Spleen (tissue), 11 donors: ENCODE measurements at regions not wholly inside any gene's neighbourhood (a gene's known extent, or its start where the extent isn't known, plus 50 kb on each side); places are given as distances from the start of the nearest gene placed in this dataset.
"Not testable (repeated sequence)": the region's sequence is repeated elsewhere in the genome, so short reads cannot be mapped to it uniquely, and the experiment has no call there.

Source experiments
- DNase-seq: peaks from one replicate; pipeline ENCODE4 v3.0.0-alpha.2; 2020
- H3K27ac ChIP-seq, 8 donors: fragments of 200-600 bp; sonication (generic) in 7 of 8; 1 replicate in 4 of 8; 2 replicates in 4 of 8; pipeline versions ENCODE4 v1.5.0 to v1.8.0; 2016 to 2021; ENCODE audit warnings: inconsistent platforms in 4 of 8, mild to moderate bottlenecking in 4 of 8, moderate library complexity in 1 of 8
- H3K27me3 ChIP-seq, 7 donors: fragments of 200-600 bp; sonication (generic) in 6 of 7; replicated peaks in 1 of 7; 1 replicate in 4 of 7; 2 replicates in 3 of 7; pipeline versions ENCODE4 v1.5.0 to v1.8.0; 2016 to 2021; ENCODE audit warnings: inconsistent platforms in 3 of 7, mild to moderate bottlenecking in 1 of 7
- H3K36me3 ChIP-seq, 6 donors: fragments of 200-600 bp; sonication (generic) in 5 of 6; 1 replicate in 4 of 6; 2 replicates in 2 of 6; pipeline versions ENCODE4 v1.5.0 to v1.8.0; 2016 to 2021; ENCODE audit warnings: inconsistent platforms in 2 of 6
- H3K4me1 ChIP-seq, 6 donors: fragments of 200-600 bp; sonication (generic) in 5 of 6; 1 replicate in 3 of 6; 2 replicates in 3 of 6; pipeline versions ENCODE4 v1.5.0 to v1.8.0; 2016 to 2021; ENCODE audit warnings: inconsistent platforms in 3 of 6
- H3K4me3 ChIP-seq, 8 donors: fragments of 200-600 bp; sonication (generic) in 7 of 8; 1 replicate in 4 of 8; 2 replicates in 4 of 8; pipeline versions ENCODE4 v1.5.0 to v1.8.0; 2016 to 2021; ENCODE audit warnings: inconsistent platforms in 4 of 8, mild to moderate bottlenecking in 4 of 8, moderate library complexity in 2 of 8
- H3K9me3 ChIP-seq, 8 donors: fragments of 200-600 bp; sonication (generic) in 7 of 8; 1 replicate in 4 of 8; 2 replicates in 4 of 8; pipeline versions ENCODE4 v1.5.0 to v1.8.0; 2016 to 2021; ENCODE audit warnings: inconsistent platforms in 4 of 8
- POLR2A ChIP-seq, 3 donors: fragments of 450-650 bp; IDR thresholded peaks; one replicate each; pipeline ENCODE4 v1.5.1; 2017; ENCODE audit warnings: antibody characterized with exemption in 3 of 3, mild to moderate bottlenecking in 1 of 3
- POLR2AphosphoS5 ChIP-seq, 3 donors: sonication (generic); formaldehyde crosslinking; IDR thresholded peaks; one replicate each; pipeline ENCODE4 v1.5.1; 2017; ENCODE audit warnings: antibody characterized with exemption in 3 of 3
- WGBS, 5 donors: extraction: QIAGEN DNeasy Blood & Tissue Kit in 3 of 5; methylation state at CpG; one replicate each; pipeline versions ENCODE4 v1.1.5 to v1.1.7; 2013 to 2018; 5-methylcytosine and 5-hydroxymethylcytosine counted together
- intact Hi-C: fragments of 100-400 bp; cut with DNase I; formaldehyde crosslinking; loops from one replicate; pipeline ENCODE4 v1.15.0; 2023; ENCODE audit warnings: low total_unique reads
- TF ChIP-seq, protein P1 (sequence below), 11 experiments: fragments of 200-600 bp in 7 of 11; fragments of 450-650 bp in 4 of 11; sonication (generic) in 4 of 11; IDR thresholded peaks in 8 of 11; conservative IDR thresholded peaks in 3 of 11; 1 replicate in 7 of 11; 2 replicates in 4 of 11; pipeline versions ENCODE4 v1.4.0 to v1.8.0; 2016 to 2021; ENCODE audit warnings: antibody characterized with exemption in 11 of 11, inconsistent platforms in 4 of 11, mild to moderate bottlenecking in 1 of 11
- donor health status: healthy with polysubstance abuse.
- donor health status: DM: no; HTN: no; CAD: no; lungs with moderate emphysema.
- donor health status: DM: no; HTN: no; CAD: no.
- donor health status: Bipolar disorder and iron deficiency.
- donor health status: healthy.
- donor health status: DM: no; HTN: no; CAD: no.
- donor health status: DM: yes; HTN: yes; CAD: no.

DNA sequence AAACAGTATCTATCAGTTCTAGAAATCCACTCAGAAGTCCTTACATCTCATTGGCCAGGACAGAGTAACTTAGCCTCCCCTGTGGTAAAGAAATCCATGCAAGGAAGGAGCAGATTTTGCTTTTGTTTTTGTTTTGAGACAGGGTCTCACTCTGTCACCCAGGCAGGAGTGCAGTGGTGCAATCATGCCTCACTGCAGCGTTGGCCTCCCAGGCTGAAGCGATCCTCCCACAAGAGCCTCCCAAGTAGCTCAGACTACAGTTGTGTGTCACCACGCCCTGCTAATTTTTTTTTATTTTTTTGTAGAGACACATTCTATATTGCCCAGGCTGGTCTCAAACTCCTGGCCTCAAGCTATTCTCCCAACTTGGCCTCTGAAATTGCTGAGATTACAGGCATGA, 185.1 kb downstream of the NRP2 start:
- no peak for DNase-seq
- Histone ChIP-seq H3K27me3 (peaks cover 0 to 9% (median 0%) of the 10 kb centered on the region in 7 donors), H3K27ac (no peak overlapping the region), H3K36me3 (no peaks in the 10 kb centered on the region), H3K9me3 (no peaks in the 10 kb centered on the region), H3K4me3 (no peak overlapping the region), H3K4me1 (no peaks in the 10 kb centered on the region)
- intact Hi-C loops: no loop called here
- WGBS, 5 donors: 75 to 94% (median 78%) methylated on average over 3 of the region's 3 CpGs
- TF ChIP-seq POLR2AphosphoS5 (IDR thresholded peaks at IDR 0.05) (no peak), POLR2A (IDR thresholded peaks at IDR 0.05) (no peak)
- TF ChIP-seq, protein P1, sequence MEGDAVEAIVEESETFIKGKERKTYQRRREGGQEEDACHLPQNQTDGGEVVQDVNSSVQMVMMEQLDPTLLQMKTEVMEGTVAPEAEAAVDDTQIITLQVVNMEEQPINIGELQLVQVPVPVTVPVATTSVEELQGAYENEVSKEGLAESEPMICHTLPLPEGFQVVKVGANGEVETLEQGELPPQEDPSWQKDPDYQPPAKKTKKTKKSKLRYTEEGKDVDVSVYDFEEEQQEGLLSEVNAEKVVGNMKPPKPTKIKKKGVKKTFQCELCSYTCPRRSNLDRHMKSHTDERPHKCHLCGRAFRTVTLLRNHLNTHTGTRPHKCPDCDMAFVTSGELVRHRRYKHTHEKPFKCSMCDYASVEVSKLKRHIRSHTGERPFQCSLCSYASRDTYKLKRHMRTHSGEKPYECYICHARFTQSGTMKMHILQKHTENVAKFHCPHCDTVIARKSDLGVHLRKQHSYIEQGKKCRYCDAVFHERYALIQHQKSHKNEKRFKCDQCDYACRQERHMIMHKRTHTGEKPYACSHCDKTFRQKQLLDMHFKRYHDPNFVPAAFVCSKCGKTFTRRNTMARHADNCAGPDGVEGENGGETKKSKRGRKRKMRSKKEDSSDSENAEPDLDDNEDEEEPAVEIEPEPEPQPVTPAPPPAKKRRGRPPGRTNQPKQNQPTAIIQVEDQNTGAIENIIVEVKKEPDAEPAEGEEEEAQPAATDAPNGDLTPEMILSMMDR (IDR thresholded peaks at IDR 0.05 in 8 of 11, conservative IDR thresholded peaks at IDR 0.05 in 3 of 11): no peak

DNA sequence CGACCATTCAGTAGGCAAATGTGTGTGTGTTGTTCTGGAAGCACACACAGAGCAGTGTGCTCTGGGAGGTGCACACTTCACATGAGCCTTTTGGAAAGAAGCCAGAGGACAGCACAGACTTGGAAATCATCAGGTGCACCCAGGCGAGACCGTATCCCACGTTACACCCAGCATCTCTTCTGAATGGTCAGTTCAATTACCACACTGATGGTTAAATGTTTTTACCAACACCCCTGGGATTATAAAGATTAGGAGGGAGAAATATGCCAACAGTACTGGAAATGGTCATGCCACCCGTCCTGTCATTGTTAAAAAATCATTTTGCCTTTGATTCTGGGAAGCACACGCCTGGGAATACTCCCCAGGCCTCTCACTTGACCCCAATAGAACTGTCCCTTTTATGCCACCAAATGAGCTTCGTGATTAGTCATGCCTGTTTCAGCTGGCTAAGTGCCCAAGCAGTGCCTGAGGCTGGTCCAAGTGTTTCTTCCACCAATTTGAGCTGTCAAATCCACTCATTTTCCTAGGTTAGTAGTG, 183.7 kb downstream of the NRP2 start:
- Histone ChIP-seq H3K27me3 (peaks cover 0 to 9% (median 0%) of the 10 kb centered on the region in 7 donors), H3K4me3 (no peak overlapping the region), H3K27ac (no peak overlapping the region), H3K9me3 (no peaks in the 10 kb centered on the region), H3K4me1 (no peaks in the 10 kb centered on the region), H3K36me3 (no peaks in the 10 kb centered on the region)
- DNase-seq: no peak
- WGBS, 5 donors: 68 to 77% (median 75%) methylated on average over 7 of the region's 7 CpGs
- TF ChIP-seq POLR2AphosphoS5 (IDR thresholded peaks at IDR 0.05) (no peak), POLR2A (IDR thresholded peaks at IDR 0.05) (no peak)
- TF ChIP-seq, protein P1 (IDR thresholded peaks at IDR 0.05 in 8 of 11, conservative IDR thresholded peaks at IDR 0.05 in 3 of 11): no peak
- intact Hi-C loops: no loop called here

DNA sequence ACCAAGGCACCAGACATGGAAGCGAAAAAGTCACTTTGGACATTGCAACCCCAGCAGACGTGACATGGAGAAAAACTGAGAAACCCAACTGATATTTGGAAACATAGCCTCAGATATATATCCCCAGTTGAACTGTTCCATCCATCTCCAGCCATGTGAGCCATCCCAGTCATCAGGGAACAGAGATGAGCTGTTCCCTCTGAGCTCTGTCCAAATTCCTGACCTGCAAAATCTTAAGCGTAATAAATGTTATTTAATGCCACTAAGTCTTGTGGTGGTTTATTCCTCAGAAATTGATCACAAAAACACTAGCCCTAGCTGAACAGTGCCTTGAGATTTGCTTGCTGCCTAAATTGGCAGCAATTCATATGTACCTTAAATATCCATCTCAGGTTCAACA, 182.8 kb downstream of the NRP2 start:
- intact Hi-C loops: no loop called here
- 88 to 95% (median 92%) methylated on average over 3 of the region's 3 CpGs for WGBS, 5 donors
- H3K27me3 ChIP-seq: peaks cover 0 to 9% (median 0%) of the 10 kb centered on the region in 7 donors
- no peaks in the 10 kb centered on the region for H3K36me3 ChIP-seq
- H3K4me1 ChIP-seq: no peaks in the 10 kb centered on the region
- TF ChIP-seq, protein P1 (IDR thresholded peaks at IDR 0.05 in 8 of 11, conservative IDR thresholded peaks at IDR 0.05 in 3 of 11): no peak
- TF ChIP-seq POLR2AphosphoS5 (IDR thresholded peaks at IDR 0.05) (no peak), POLR2A (IDR thresholded peaks at IDR 0.05) (no peak)
- H3K4me3 ChIP-seq: no peak overlapping the region
- H3K9me3 ChIP-seq: no peaks in the 10 kb centered on the region
- DNase-seq: no peak
- H3K27ac ChIP-seq: no peak overlapping the region

DNA sequence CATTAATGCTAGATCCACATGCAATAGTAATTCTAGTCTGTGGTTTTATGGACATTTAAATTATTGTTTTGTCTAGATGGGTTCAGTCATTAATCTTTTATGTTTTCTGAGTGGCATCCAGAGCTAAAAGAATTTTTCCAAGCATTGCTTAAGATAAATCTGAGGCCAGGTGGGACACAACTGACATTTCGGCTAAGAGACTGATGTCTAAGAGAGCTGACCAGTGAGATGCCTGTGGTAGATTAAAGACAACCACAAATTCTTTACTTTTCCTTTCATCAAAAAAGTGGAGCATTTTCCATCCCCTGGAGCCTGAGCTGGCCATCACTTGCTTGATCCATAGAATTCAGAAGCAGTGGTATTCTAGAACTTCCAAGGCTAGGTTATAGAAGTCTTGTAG, 182.2 kb downstream of the NRP2 start:
- H3K36me3 ChIP-seq: no peaks in the 10 kb centered on the region
- 88 to 97% (median 91%) methylated on average over 1 of the region's 1 CpG for WGBS, 5 donors
- no peaks in the 10 kb centered on the region for H3K9me3 ChIP-seq
- TF ChIP-seq, protein P1 (IDR thresholded peaks at IDR 0.05 in 8 of 11, conservative IDR thresholded peaks at IDR 0.05 in 3 of 11): no peak
- TF ChIP-seq POLR2A (IDR thresholded peaks at IDR 0.05) (no peak), POLR2AphosphoS5 (IDR thresholded peaks at IDR 0.05) (no peak)
- H3K27me3 ChIP-seq: peaks cover 0 to 9% (median 0%) of the 10 kb centered on the region in 7 donors
- no peak overlapping the region for H3K4me3 ChIP-seq
- intact Hi-C loops: no loop called here
- H3K27ac ChIP-seq: no peak overlapping the region
- no peak for DNase-seq
- H3K4me1 ChIP-seq: no peaks in the 10 kb centered on the region

DNA sequence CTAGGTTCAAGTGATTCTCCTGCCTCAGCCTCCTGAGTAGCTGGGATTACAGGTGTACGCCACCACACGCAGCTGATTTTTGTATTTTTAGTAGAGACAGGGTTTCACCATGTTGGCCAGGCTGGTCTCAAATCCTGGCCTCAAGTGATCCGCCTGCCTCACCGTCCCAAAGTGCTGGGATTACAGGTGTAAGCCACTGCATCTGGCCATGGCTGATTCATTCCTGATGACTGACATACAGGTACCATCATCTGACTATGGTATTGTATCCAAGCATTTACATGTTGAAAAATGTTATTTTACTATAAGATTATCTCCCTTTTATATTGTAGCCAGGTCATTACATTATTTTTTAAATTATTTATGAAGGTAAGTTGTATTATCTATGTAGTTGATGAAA, 180.5 kb downstream of the NRP2 start:
- H3K36me3 ChIP-seq, DNase-seq, H3K27ac ChIP-seq, H3K4me3 ChIP-seq, H3K4me1 ChIP-seq, intact Hi-C loops, H3K9me3 ChIP-seq, H3K27me3 ChIP-seq: not testable (repeated sequence)
- 93 to 100% (median 97%) methylated on average over 4 of the region's 4 CpGs for WGBS, 5 donors
